LNCAP (cell line): ENCODE measurements at regions not wholly inside any gene's neighbourhood (a gene's known extent, or its start where the extent isn't known, plus 50 kb on each side); places are given as distances from the start of the nearest gene placed in this dataset.

Experiments used
- TF ChIP-seq, protein P1 (sequence below): fragments of 450-650 bp; IDR thresholded peaks from 2 replicates; pipeline ENCODE4 v1.5.1; 2017; ENCODE audit warnings: mild to moderate bottlenecking

DNA sequence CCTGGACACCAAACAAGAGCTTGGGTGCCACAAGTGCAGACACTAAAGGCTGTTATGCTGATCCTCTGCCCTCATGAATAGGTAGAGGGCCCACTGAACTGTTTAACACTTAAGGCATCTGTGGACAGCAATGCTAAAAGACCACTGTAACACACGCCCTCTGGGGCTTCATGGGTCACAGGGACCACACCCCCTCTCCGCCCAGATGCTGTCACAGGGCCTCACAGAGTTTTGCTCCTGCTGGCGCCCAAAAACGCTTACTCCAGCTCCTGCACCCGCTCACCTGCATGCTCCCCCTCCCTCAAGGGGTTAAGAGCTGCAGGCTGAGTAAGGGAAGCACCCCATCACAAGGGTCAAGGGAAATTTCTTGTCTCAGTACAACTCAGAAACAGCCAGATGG lies 141.8 kb upstream of the NUDT4 start:
- TF ChIP-seq, protein P1, sequence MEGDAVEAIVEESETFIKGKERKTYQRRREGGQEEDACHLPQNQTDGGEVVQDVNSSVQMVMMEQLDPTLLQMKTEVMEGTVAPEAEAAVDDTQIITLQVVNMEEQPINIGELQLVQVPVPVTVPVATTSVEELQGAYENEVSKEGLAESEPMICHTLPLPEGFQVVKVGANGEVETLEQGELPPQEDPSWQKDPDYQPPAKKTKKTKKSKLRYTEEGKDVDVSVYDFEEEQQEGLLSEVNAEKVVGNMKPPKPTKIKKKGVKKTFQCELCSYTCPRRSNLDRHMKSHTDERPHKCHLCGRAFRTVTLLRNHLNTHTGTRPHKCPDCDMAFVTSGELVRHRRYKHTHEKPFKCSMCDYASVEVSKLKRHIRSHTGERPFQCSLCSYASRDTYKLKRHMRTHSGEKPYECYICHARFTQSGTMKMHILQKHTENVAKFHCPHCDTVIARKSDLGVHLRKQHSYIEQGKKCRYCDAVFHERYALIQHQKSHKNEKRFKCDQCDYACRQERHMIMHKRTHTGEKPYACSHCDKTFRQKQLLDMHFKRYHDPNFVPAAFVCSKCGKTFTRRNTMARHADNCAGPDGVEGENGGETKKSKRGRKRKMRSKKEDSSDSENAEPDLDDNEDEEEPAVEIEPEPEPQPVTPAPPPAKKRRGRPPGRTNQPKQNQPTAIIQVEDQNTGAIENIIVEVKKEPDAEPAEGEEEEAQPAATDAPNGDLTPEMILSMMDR: no peak

DNA sequence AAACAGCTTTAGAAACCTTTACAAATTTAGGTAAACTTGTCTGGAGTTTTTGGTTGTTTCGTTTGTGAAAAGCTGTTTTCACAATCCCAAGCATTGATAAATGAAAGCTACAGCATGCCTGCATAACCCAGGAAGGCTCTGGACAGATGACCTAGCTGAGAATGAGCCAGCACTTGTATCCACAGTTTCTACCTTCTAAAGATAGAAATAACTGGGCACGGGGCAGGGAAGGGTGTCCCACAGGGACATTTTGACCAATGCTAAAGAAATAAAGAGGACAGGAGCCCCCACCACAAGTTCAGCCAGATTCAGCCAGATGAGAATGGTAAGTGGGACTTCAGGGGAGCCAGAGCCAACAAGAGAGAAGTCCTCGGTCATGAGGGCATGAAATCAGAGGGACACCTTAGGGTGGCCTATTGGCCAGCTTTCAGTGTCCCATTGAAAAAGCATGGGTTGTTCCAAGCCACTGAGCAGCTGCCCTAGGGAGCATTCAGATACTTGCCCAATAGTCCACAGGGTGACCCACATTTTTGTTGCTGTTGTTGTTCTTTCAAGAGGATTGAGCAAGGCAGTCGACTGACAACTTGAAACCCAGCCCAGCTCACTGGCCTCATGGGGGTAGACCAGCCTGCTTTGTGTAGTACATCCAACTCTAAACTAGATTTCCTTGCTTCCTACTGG lies 140.3 kb upstream of the NUDT4 start:
- TF ChIP-seq, protein P1: no peak

DNA sequence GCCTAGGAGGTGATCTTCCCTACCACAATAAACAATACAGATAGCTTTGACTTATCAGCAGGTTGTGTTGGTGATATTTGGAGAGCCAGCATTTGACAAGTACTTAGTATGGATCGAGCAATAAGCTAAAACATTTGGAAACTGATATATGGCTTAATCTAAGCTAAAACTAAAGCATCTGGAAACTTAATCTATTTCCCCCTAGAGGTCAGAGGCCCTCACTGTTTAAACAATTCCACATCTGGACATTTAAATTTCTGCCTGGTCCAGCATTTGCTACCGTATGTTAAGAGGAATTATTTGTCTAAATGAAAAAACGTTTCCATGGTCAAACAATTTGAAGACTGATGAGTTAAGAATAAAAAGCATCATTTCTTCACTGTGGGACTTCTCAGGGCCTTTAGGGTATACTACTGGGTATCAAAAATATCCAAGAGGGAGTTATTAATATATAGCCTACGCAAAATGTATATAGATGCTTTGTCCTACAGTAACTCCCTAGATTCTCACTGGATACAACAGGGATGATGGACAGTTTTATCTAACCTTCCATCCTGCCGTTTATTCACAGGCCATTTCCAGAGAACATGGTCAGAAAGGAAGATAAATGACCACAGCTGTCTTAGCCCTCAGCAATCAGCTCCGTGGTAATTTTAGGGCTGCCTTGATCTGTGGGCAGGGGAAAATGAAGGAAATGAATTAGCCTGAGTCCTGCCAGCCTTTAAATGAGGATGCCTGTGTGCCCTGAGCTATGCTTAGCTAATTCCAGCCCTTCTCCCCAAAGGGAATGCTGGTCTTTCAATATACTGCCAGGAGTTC lies 135.4 kb upstream of the NUDT4 start:
- TF ChIP-seq, protein P1: no peak

DNA sequence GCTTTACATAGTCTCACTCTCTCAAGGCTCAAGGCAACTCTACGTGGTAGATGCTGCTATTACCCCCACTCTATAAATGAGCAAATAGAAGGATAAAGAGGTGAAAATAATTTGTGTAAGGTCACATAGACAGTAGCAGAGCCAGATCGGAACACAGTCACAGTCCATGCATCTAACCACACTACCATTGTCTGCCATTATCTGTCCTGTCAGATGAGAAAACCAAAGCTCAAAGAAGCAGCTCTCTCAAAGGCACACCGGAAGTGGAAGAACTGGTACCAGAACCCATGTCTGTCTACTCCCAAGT lies 134.4 kb upstream of the NUDT4 start:
- TF ChIP-seq, protein P1: no peak

DNA sequence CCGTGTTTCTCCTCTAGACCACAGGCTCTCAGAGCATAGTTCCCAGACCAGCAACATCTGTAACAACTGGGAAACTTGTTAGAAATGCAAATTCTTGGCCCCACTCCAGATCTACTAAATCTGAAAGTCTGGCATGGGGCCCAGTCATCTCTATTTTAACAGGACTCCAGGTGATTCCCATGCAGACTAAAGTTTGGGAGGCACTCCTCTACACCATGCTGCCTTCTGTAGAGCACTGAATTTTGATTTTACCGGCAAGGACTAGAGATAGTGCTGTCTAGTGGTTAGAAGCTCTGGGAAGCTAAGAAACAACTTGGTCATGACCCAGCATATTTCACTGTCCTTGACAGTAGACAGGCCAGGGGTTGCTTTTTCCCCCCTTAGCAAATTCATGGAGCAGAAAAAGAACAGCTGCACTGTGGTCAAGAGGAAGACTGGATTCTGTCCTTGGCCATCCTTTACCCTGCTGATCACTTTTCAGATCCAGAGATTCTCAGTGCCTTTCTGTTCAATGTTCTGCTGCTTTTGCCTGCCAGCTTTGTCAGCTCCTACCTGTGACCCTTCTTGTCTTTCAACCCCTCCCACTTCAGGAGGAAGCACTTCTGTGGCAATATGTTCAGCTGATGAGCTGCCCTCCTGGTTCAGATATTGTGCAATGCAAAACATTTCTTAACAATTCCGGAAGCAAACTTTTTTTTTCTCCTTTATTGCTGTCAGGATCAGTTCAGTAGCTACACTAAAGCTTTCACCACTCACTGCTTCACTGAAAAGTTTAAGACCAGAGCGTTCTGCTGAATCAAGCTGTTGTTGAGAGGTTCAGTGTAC lies 133.8 kb upstream of the NUDT4 start:
- TF ChIP-seq, protein P1: no peak

DNA sequence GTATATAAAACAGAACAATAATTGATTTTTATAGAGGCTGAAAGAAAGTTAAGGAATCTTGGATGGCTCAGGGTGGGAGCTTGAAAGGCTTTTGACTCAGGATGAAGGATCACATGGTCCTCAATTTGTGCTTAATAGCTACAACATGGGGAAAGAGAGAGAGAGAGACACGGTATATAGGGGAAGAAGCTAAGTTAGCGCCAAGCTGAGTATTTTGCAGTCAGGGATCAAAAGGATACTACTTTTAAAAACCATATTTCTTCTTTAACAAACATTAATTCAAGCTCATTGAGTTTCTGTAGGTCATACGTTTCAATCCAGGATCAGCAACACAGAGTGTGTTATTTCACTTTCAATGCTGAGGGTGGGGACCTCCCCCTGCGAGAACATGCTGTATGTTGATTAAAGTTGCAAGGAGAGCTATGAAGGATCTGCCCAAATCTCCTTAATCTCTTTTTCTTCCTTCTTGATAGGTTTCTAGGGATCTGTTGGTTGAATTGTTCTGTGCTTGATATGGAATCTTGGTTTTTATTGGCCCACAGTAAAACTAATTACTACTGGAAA lies 133.1 kb upstream of the NUDT4 start:
- TF ChIP-seq, protein P1: no peak

DNA sequence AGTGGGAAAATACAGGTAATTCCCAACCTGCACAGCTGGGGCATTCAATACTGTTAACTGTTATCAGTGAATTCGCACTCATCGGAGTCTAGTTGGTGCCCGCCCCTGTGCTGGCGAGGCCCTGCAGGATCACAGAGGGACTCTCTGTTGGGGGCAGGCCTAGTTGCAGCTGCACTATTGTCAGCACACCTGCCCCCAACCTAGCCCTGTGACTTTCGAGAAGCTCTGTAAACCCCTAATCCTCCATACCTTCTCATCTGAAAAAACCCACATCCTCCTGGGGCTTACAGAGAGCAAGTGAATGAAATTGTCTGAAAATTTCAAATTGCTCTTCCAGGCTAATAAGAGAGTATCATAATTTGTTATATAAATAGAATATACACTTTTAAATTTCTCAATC lies 132.2 kb upstream of the NUDT4 start:
- TF ChIP-seq, protein P1: no peak
